ENCODE measurements at regions not wholly inside any gene's neighbourhood (a gene's known extent, or its start where the extent isn't known, plus 50 kb on each side); places are given as distances from the start of the nearest gene placed in this dataset.

- Mint-ChIP-seq H3K4me1 (ENCODE audit: low read depth) (no peaks in the 10 kb centered on the region), H3K4me3 (ENCODE audit: low read depth) (no peak overlapping the region), H3K36me3 (ENCODE audit: low read depth) (no peaks in the 10 kb centered on the region), H3K27me3 (ENCODE audit: low read depth) (no peaks in the 10 kb centered on the region), H3K27ac (no peak overlapping the region), H3K9me3 (no peaks in the 10 kb centered on the region)
- intact Hi-C loops (cut with micrococcal nuclease), result no loop called here
- no peak for DNase-seq (ENCODE audit: low spot score)
Observed at GRCh38 chr12:58242796-58243630, 301.6 kb downstream of the ATP23 start.

GRCh38 chr12:58247633-58248032 is 306.3 kb downstream of the ATP23 start:
- intact Hi-C loops (cut with micrococcal nuclease), result no loop called here
- Mint-ChIP-seq H3K4me1 (ENCODE audit: low read depth) (no peaks in the 10 kb centered on the region), H3K36me3 (ENCODE audit: low read depth) (no peaks in the 10 kb centered on the region), H3K27ac (no peak overlapping the region), H3K4me3 (ENCODE audit: low read depth) (no peak overlapping the region), H3K9me3 (no peaks in the 10 kb centered on the region), H3K27me3 (ENCODE audit: low read depth) (no peaks in the 10 kb centered on the region)
- DNase-seq (ENCODE audit: low spot score), result no peak

- H3K36me3 Mint-ChIP-seq (ENCODE audit: low read depth), result no peaks in the 10 kb centered on the region
- H3K9me3 Mint-ChIP-seq, result no peaks in the 10 kb centered on the region
- intact Hi-C loops (cut with micrococcal nuclease), result no loop called here
- H3K4me1 Mint-ChIP-seq (ENCODE audit: low read depth), result no peaks in the 10 kb centered on the region
- no peaks in the 10 kb centered on the region for H3K27me3 Mint-ChIP-seq (ENCODE audit: low read depth)
- no peak overlapping the region for H3K4me3 Mint-ChIP-seq (ENCODE audit: low read depth)
- no peak for DNase-seq (ENCODE audit: low spot score)
- H3K27ac Mint-ChIP-seq, result no peak overlapping the region
Observed at GRCh38 chr12:58248599-58248998, 307.2 kb downstream of the ATP23 start.

- Mint-ChIP-seq H3K4me1 (ENCODE audit: low read depth) (no peaks in the 10 kb centered on the region), H3K36me3 (ENCODE audit: low read depth) (no peaks in the 10 kb centered on the region), H3K27me3 (ENCODE audit: low read depth) (no peaks in the 10 kb centered on the region), H3K4me3 (ENCODE audit: low read depth) (no peak overlapping the region), H3K27ac (no peak overlapping the region), H3K9me3 (no peaks in the 10 kb centered on the region)
- intact Hi-C loops (cut with micrococcal nuclease), result no loop called here
- no peak for DNase-seq (ENCODE audit: low spot score)
Observed at GRCh38 chr12:58249610-58250009, 308.2 kb downstream of the ATP23 start.

GRCh38 chr12:58250077-58250476 is 308.7 kb downstream of the ATP23 start:
- Mint-ChIP-seq H3K36me3 (ENCODE audit: low read depth) (no peaks in the 10 kb centered on the region), H3K27ac (no peak overlapping the region), H3K27me3 (ENCODE audit: low read depth) (no peaks in the 10 kb centered on the region), H3K4me3 (ENCODE audit: low read depth) (no peak overlapping the region), H3K4me1 (ENCODE audit: low read depth) (no peaks in the 10 kb centered on the region), H3K9me3 (no peaks in the 10 kb centered on the region)
- DNase-seq (ENCODE audit: low spot score), result no peak
- intact Hi-C loops (cut with micrococcal nuclease), result no loop called here

- intact Hi-C loops (cut with micrococcal nuclease), result no loop called here
- Mint-ChIP-seq H3K27me3 (ENCODE audit: low read depth) (no peaks in the 10 kb centered on the region), H3K4me3 (ENCODE audit: low read depth) (no peak overlapping the region), H3K9me3 (no peaks in the 10 kb centered on the region), H3K36me3 (ENCODE audit: low read depth) (no peaks in the 10 kb centered on the region), H3K4me1 (ENCODE audit: low read depth) (no peaks in the 10 kb centered on the region), H3K27ac (no peak overlapping the region)
- no peak for DNase-seq (ENCODE audit: low spot score)
Observed at GRCh38 chr12:58252914-58253313, 311.5 kb downstream of the ATP23 start.

GRCh38 chr12:58253663-58254062 is 312.3 kb downstream of the ATP23 start:
- no peaks in the 10 kb centered on the region for H3K9me3 Mint-ChIP-seq
- no peaks in the 10 kb centered on the region for H3K4me1 Mint-ChIP-seq (ENCODE audit: low read depth)
- no peak for DNase-seq (ENCODE audit: low spot score)
- no peaks in the 10 kb centered on the region for H3K27me3 Mint-ChIP-seq (ENCODE audit: low read depth)
- no peaks in the 10 kb centered on the region for H3K36me3 Mint-ChIP-seq (ENCODE audit: low read depth)
- intact Hi-C loops (cut with micrococcal nuclease), result no loop called here
- no peak overlapping the region for H3K27ac Mint-ChIP-seq
- H3K4me3 Mint-ChIP-seq (ENCODE audit: low read depth), result no peak overlapping the region

GRCh38 chr12:58254463-58255100 is 313.2 kb downstream of the ATP23 start:
- H3K9me3 Mint-ChIP-seq, result no peaks in the 10 kb centered on the region
- no peak overlapping the region for H3K27ac Mint-ChIP-seq
- H3K4me1 Mint-ChIP-seq (ENCODE audit: low read depth), result no peaks in the 10 kb centered on the region
- no peak for DNase-seq (ENCODE audit: low spot score)
- intact Hi-C loops (cut with micrococcal nuclease), result no loop called here
- no peak overlapping the region for H3K4me3 Mint-ChIP-seq (ENCODE audit: low read depth)
- no peaks in the 10 kb centered on the region for H3K27me3 Mint-ChIP-seq (ENCODE audit: low read depth)
- H3K36me3 Mint-ChIP-seq (ENCODE audit: low read depth), result no peaks in the 10 kb centered on the region

GRCh38 chr12:58262796-58263195 is 321.4 kb downstream of the ATP23 start:
- no peak for DNase-seq (ENCODE audit: low spot score)
- H3K27ac Mint-ChIP-seq, result no peak overlapping the region
- no peak overlapping the region for H3K4me3 Mint-ChIP-seq (ENCODE audit: low read depth)
- H3K36me3 Mint-ChIP-seq (ENCODE audit: low read depth), result no peaks in the 10 kb centered on the region
- H3K27me3 Mint-ChIP-seq (ENCODE audit: low read depth), result no peaks in the 10 kb centered on the region
- intact Hi-C loops (cut with micrococcal nuclease), result no loop called here
- no peaks in the 10 kb centered on the region for H3K9me3 Mint-ChIP-seq
- no peaks in the 10 kb centered on the region for H3K4me1 Mint-ChIP-seq (ENCODE audit: low read depth)

- Mint-ChIP-seq H3K36me3 (ENCODE audit: low read depth) (no peaks in the 10 kb centered on the region), H3K4me1 (ENCODE audit: low read depth) (no peaks in the 10 kb centered on the region), H3K27me3 (ENCODE audit: low read depth) (no peaks in the 10 kb centered on the region), H3K9me3 (no peaks in the 10 kb centered on the region), H3K27ac (no peak overlapping the region), H3K4me3 (ENCODE audit: low read depth) (no peak overlapping the region)
- intact Hi-C loops (cut with micrococcal nuclease), result no loop called here
- DNase-seq (ENCODE audit: low spot score), result no peak
Observed at GRCh38 chr12:58263816-58264215, 322.4 kb downstream of the ATP23 start.

GRCh38 chr12:58268069-58268468 is 326.7 kb downstream of the ATP23 start:
- H3K9me3 Mint-ChIP-seq, result no peaks in the 10 kb centered on the region
- intact Hi-C loops (cut with micrococcal nuclease), result no loop called here
- no peak for DNase-seq (ENCODE audit: low spot score)
- no peaks in the 10 kb centered on the region for H3K36me3 Mint-ChIP-seq (ENCODE audit: low read depth)
- H3K27ac Mint-ChIP-seq, result no peak overlapping the region
- no peaks in the 10 kb centered on the region for H3K4me1 Mint-ChIP-seq (ENCODE audit: low read depth)
- no peak overlapping the region for H3K4me3 Mint-ChIP-seq (ENCODE audit: low read depth)
- H3K27me3 Mint-ChIP-seq (ENCODE audit: low read depth), result no peaks in the 10 kb centered on the region

- H3K27me3 Mint-ChIP-seq (ENCODE audit: low read depth), result no peaks in the 10 kb centered on the region
- H3K4me3 Mint-ChIP-seq (ENCODE audit: low read depth), result no peak overlapping the region
- no peaks in the 10 kb centered on the region for H3K36me3 Mint-ChIP-seq (ENCODE audit: low read depth)
- intact Hi-C loops (cut with micrococcal nuclease), result no loop called here
- H3K27ac Mint-ChIP-seq, result no peak overlapping the region
- no peaks in the 10 kb centered on the region for H3K9me3 Mint-ChIP-seq
- no peak for DNase-seq (ENCODE audit: low spot score)
- no peaks in the 10 kb centered on the region for H3K4me1 Mint-ChIP-seq (ENCODE audit: low read depth)
Observed at GRCh38 chr12:58269476-58269875, 328.1 kb downstream of the ATP23 start.

GRCh38 chr12:58270966-58271705 is 329.8 kb downstream of the ATP23 start:
- intact Hi-C loops (cut with micrococcal nuclease), result no loop called here
- no peak for DNase-seq (ENCODE audit: low spot score)
- H3K4me1 Mint-ChIP-seq (ENCODE audit: low read depth), result no peaks in the 10 kb centered on the region
- no peak overlapping the region for H3K4me3 Mint-ChIP-seq (ENCODE audit: low read depth)
- H3K27ac Mint-ChIP-seq, result no peak overlapping the region
- H3K36me3 Mint-ChIP-seq (ENCODE audit: low read depth), result no peaks in the 10 kb centered on the region
- peaks cover 3% of the 10 kb centered on the region for H3K9me3 Mint-ChIP-seq
- H3K27me3 Mint-ChIP-seq (ENCODE audit: low read depth), result no peaks in the 10 kb centered on the region

Measured in activated T-helper 2 cell treated with anti-CD3 and anti-CD28 coated beads, Interferon-gamma antibody, Interleukin-2, Interleukin-4, amounts not matched to agents 10 μg/mL and 5 μg/mL and 100 μg/mL, durations not matched to agents 14 hours and 24 hours and 36 hours (primary cell).